BE2C (cell line): ENCODE measurements at regions not wholly inside any gene's neighbourhood (a gene's known extent, or its start where the extent isn't known, plus 50 kb on each side); places are given as distances from the start of the nearest gene placed in this dataset.

Source experiments
- DNase-seq: peaks from one replicate; pipeline ENCODE4 v3.0.0-alpha.2; 2020
- H3K27me3 ChIP-seq: fragments of 250-450 bp; sonication (Bioruptor Pico); 2 replicates; pipeline ENCODE4 v1.5.1; 2020; ENCODE audit warnings: mild to moderate bottlenecking
- H3K36me3 ChIP-seq: fragments of 250-450 bp; sonication (Bioruptor Pico); 2 replicates; pipeline ENCODE4 v1.5.1; 2020; ENCODE audit warnings: mild to moderate bottlenecking
- H3K4me1 ChIP-seq: fragments of 250-450 bp; sonication (Bioruptor Pico); 2 replicates; pipeline ENCODE4 v1.5.1; 2020
- H3K4me3 ChIP-seq: 2 replicates; pipeline ENCODE4 v1.5.1; 2011; ENCODE audit warnings: low read depth, low read length
- H3K9me3 ChIP-seq: fragments of 250-450 bp; sonication (Bioruptor Pico); 2 replicates; pipeline ENCODE4 v1.5.1; 2020
- CTCF ChIP-seq: IDR thresholded peaks from 2 replicates; pipeline ENCODE4 v1.5.1; 2012; ENCODE audit warnings: mild to moderate bottlenecking, low read depth, low read length

GRCh38 chr7:25780904-25781303, 371.1 kb upstream of the NFE2L3 start:
- peaks cover 5% of the 10 kb centered on the region for H3K4me1 ChIP-seq
- H3K4me3 ChIP-seq = no peak overlapping the region
- H3K36me3 ChIP-seq = no peaks in the 10 kb centered on the region
- TF ChIP-seq CTCF = no peak
- no peaks in the 10 kb centered on the region for H3K9me3 ChIP-seq
- no peak for DNase-seq
- no peaks in the 10 kb centered on the region for H3K27me3 ChIP-seq

- H3K9me3 ChIP-seq = no peaks in the 10 kb centered on the region
- no peaks in the 10 kb centered on the region for H3K36me3 ChIP-seq
- DNase-seq = no peak
- peaks cover 5% of the 10 kb centered on the region for H3K4me1 ChIP-seq
- H3K27me3 ChIP-seq = no peaks in the 10 kb centered on the region
- TF ChIP-seq CTCF = no peak
- H3K4me3 ChIP-seq = no peak overlapping the region
These were observed 370.3 kb upstream of the NFE2L3 start for GRCh38 chr7:25781704-25782103.

GRCh38 chr7:25786936-25787335, 365.1 kb upstream of the NFE2L3 start:
- H3K9me3 ChIP-seq = no peaks in the 10 kb centered on the region
- no peak overlapping the region for H3K4me3 ChIP-seq
- DNase-seq = no peak
- H3K4me1 ChIP-seq = no peaks in the 10 kb centered on the region; the same call in none of the 2 replicates
- H3K36me3 ChIP-seq = no peaks in the 10 kb centered on the region
- H3K27me3 ChIP-seq = no peaks in the 10 kb centered on the region
- TF ChIP-seq CTCF = no peak

GRCh38 chr7:25787336-25787735, 364.7 kb upstream of the NFE2L3 start:
- no peak for DNase-seq

GRCh38 chr7:25788371-25788770, 363.6 kb upstream of the NFE2L3 start:
- DNase-seq = no peak
- TF ChIP-seq CTCF = no peak
- no peaks in the 10 kb centered on the region; the same call in none of the 2 replicates for H3K4me1 ChIP-seq
- H3K36me3 ChIP-seq = no peaks in the 10 kb centered on the region
- H3K9me3 ChIP-seq = no peaks in the 10 kb centered on the region
- no peak overlapping the region for H3K4me3 ChIP-seq
- H3K27me3 ChIP-seq = no peaks in the 10 kb centered on the region

More at GRCh38 chr7:25787336-25787735, 364.7 kb upstream of the NFE2L3 start:
- Histone ChIP-seq H3K9me3 (no peaks in the 10 kb centered on the region), H3K27me3 (no peaks in the 10 kb centered on the region), H3K36me3 (no peaks in the 10 kb centered on the region), H3K4me1 (no peaks in the 10 kb centered on the region; the same call in none of the 2 replicates), H3K4me3 (no peak overlapping the region)
- no peak for TF ChIP-seq CTCF

- Histone ChIP-seq H3K27me3 (no peaks in the 10 kb centered on the region), H3K4me3 (no peak overlapping the region), H3K4me1 (no peaks in the 10 kb centered on the region; the same call in none of the 2 replicates), H3K9me3 (no peaks in the 10 kb centered on the region), H3K36me3 (no peaks in the 10 kb centered on the region)
- no peak for TF ChIP-seq CTCF
- DNase-seq = no peak
These were observed 362.9 kb upstream of the NFE2L3 start for GRCh38 chr7:25788961-25789620.
